PC-3 (cell line): ENCODE measurements at regions not wholly inside any gene's neighbourhood (a gene's known extent, or its start where the extent isn't known, plus 50 kb on each side); places are given as distances from the start of the nearest gene placed in this dataset.

Experiments
- ATAC-seq: fragments of 200-7000 bp; cut with Tn5 transposase; 2 replicates; pipeline ENCODE4 v1.9.1; 2020; ENCODE audit warnings: mild to moderate bottlenecking, moderate library complexity
- BruUV-seq: library from RNA; stranded (reverse); fragments of 400-500 nt; replicated peaks from 2 replicates; lab custom pipeline; 2021; lab: Mats Ljungman, UMichigan
- CTCF ChIA-PET: fragments of 300-600 bp; sonication (Branson Sonifier 250); formaldehyde crosslinking; loops from one replicate; lab custom pipeline; 2022; ENCODE audit warnings: antibody characterized with exemption; lab: Charles Lee
- POLR2A ChIA-PET: fragments of 300-600 bp; sonication (Branson Sonifier 250); formaldehyde crosslinking; loops from one replicate; lab custom pipeline; 2022; ENCODE audit warnings: antibody characterized with exemption; ENCODE audit not compliant: unreplicated experiment; lab: Charles Lee
- DNase-seq: peaks from one replicate; pipeline ENCODE4 v3.0.0-alpha.2; 2015
- H2AFZ ChIP-seq: fragments of 300-600 bp; sonication (generic); 2 replicates; pipeline ENCODE4 v1.6.0; 2016; ENCODE audit warnings: antibody characterized with exemption, low read length
- H3F3A ChIP-seq: fragments of 300-600 bp; sonication (generic); one replicate; pipeline ENCODE4 v1.6.0; 2017; ENCODE audit warnings: antibody characterized with exemption, low read length, control low read depth, mild to moderate bottlenecking; ENCODE audit not compliant: unreplicated experiment
- H3K27ac ChIP-seq: fragments of 300-600 bp; sonication (generic); 2 replicates; pipeline ENCODE4 v1.5.1; 2016; ENCODE audit warnings: mild to moderate bottlenecking, low read length
- H3K27me3 ChIP-seq: fragments of 300-600 bp; sonication (generic); 2 replicates; pipeline ENCODE4 v1.6.1; 2016; ENCODE audit warnings: low read length, mixed read lengths
- H3K36me3 ChIP-seq: fragments of 300-600 bp; sonication (generic); 2 replicates; pipeline ENCODE4 v1.6.1; 2016; ENCODE audit warnings: low read depth, mixed run types, low read length, mixed read lengths
- H3K4me1 ChIP-seq: fragments of 300-600 bp; sonication (generic); 2 replicates; pipeline ENCODE4 v1.5.1; 2016; ENCODE audit warnings: low read length; ENCODE audit not compliant: insufficient read depth
- H3K4me2 ChIP-seq: fragments of 300-600 bp; sonication (generic); 2 replicates; pipeline ENCODE4 v1.6.0; 2016; ENCODE audit warnings: low read length
- H3K4me3 ChIP-seq: fragments of 300-600 bp; sonication (generic); 2 replicates; pipeline ENCODE4 v1.5.1; 2016; ENCODE audit warnings: mild to moderate bottlenecking, low read length, mixed read lengths
- H3K79me2 ChIP-seq: fragments of 300-600 bp; sonication (generic); 2 replicates; pipeline ENCODE4 v1.6.1; 2017; ENCODE audit warnings: low read length, mixed read lengths
- H3K9ac ChIP-seq: fragments of 300-600 bp; sonication (generic); 2 replicates; pipeline ENCODE4 v1.6.0; 2016; ENCODE audit warnings: mild to moderate bottlenecking, low read length
- H3K9me2 ChIP-seq: fragments of 300-600 bp; sonication (generic); replicated peaks from 2 replicates; pipeline ENCODE4 v1.6.1; 2016; ENCODE audit warnings: mixed run types, low read length, mixed read lengths
- H3K9me3 ChIP-seq: fragments of 300-600 bp; sonication (generic); 2 replicates; pipeline ENCODE4 v1.6.1; 2016; ENCODE audit warnings: low read length, mixed read lengths
- H4K20me1 ChIP-seq: fragments of 300-600 bp; sonication (generic); 2 replicates; pipeline ENCODE4 v1.6.1; 2016; ENCODE audit warnings: low read length, mixed read lengths
- EZH2 ChIP-seq: fragments of 300-600 bp; sonication (generic); IDR thresholded peaks from one replicate; pipeline ENCODE4 v1.6.1; 2017; ENCODE audit warnings: antibody characterized with exemption, mild to moderate bottlenecking, low read length; ENCODE audit not compliant: unreplicated experiment
- EZH2phosphoT487 ChIP-seq: fragments of 300-600 bp; sonication (generic); IDR thresholded peaks from 2 replicates; pipeline ENCODE4 v1.6.1; 2018; ENCODE audit warnings: mild to moderate bottlenecking, antibody characterized with exemption, low read length, borderline replicate concordance
- intact Hi-C: fragments of 100-400 bp; cut with micrococcal nuclease; formaldehyde crosslinking; loops from 2 replicates; pipeline ENCODE4 v1.9.0; 2023
- TF ChIP-seq, protein P1 (sequence below): fragments of 300-600 bp; sonication (generic); conservative IDR thresholded peaks from 2 replicates; pipeline ENCODE4 v1.5.1; 2017; ENCODE audit warnings: antibody characterized with exemption, low read depth, mild to moderate bottlenecking, low read length

DNA sequence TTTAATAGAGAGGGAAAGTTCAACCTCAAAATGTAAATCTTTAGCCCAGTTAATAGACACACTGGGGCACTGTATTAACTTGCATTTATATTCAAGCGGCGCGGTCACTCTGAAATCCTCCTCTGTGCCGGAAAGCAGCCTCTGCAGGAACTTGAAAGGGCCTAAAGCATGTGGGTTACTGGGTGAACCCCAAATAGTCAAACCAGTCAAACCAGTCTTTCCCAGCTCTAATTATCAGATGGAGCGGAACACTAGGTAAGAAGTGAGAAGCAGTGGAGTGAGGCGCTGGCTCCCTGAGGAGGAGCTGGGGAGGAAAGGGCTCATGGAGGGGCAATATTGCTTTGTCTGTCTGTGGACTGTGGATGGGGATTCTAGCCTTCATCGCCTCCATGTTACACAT lies 531.3 kb downstream of the QKI start:
- H3K4me1 ChIP-seq = no peaks in the 10 kb centered on the region
- ATAC-seq (no peak), DNase-seq (no peak)
- ChIA-PET CTCF (no interaction called here), POLR2A (no interaction called here)
- no peaks in the 10 kb centered on the region for H3F3A ChIP-seq
- H3K4me2 ChIP-seq = no peak overlapping the region
- no TSS peak for BruUV-seq
- H3K9ac ChIP-seq = no peak overlapping the region
- H2AFZ ChIP-seq = no peak overlapping the region
- no peaks in the 10 kb centered on the region for H3K9me2 ChIP-seq
- intact Hi-C loops = no loop called here
- no peaks in the 10 kb centered on the region for H3K79me2 ChIP-seq
- TF ChIP-seq EZH2 (no peak), EZH2phosphoT487 (no peak)
- TF ChIP-seq, protein P1, sequence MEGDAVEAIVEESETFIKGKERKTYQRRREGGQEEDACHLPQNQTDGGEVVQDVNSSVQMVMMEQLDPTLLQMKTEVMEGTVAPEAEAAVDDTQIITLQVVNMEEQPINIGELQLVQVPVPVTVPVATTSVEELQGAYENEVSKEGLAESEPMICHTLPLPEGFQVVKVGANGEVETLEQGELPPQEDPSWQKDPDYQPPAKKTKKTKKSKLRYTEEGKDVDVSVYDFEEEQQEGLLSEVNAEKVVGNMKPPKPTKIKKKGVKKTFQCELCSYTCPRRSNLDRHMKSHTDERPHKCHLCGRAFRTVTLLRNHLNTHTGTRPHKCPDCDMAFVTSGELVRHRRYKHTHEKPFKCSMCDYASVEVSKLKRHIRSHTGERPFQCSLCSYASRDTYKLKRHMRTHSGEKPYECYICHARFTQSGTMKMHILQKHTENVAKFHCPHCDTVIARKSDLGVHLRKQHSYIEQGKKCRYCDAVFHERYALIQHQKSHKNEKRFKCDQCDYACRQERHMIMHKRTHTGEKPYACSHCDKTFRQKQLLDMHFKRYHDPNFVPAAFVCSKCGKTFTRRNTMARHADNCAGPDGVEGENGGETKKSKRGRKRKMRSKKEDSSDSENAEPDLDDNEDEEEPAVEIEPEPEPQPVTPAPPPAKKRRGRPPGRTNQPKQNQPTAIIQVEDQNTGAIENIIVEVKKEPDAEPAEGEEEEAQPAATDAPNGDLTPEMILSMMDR = no peak
- H3K27me3 ChIP-seq = peaks cover 7% of the 10 kb centered on the region; the same call in 1 of the 2 replicates
- no peaks in the 10 kb centered on the region for H4K20me1 ChIP-seq
- H3K4me3 ChIP-seq = no peak overlapping the region
- no peaks in the 10 kb centered on the region for H3K36me3 ChIP-seq
- H3K9me3 ChIP-seq = no peaks in the 10 kb centered on the region
- H3K27ac ChIP-seq = no peak overlapping the region

DNA sequence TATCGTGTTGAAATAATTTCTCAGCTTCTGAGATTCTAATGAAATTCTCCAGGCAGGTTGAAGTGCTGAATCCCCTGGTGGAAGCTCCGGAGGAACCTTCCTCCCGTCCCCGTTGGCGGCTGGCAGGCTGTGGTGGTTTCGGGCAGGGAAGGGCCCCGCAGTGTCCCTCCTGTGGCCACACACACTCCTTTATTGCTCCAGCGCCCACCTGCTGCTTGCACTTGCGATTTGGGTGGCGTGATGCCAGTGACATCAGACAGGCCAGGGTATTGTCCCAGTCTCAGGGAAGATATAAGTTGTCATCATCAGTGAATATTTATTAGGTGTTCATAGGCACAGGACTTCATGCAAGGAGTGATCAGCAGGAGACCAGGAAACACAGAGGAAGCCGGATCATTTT lies 530.4 kb downstream of the QKI start:
- TF ChIP-seq EZH2 (no peak), EZH2phosphoT487 (no peak)
- TF ChIP-seq, protein P1 = no peak
- Histone ChIP-seq H3K4me2 (no peak overlapping the region), H3K9ac (no peak overlapping the region), H3K9me2 (no peaks in the 10 kb centered on the region), H3K27ac (no peak overlapping the region), H4K20me1 (no peaks in the 10 kb centered on the region), H3K4me3 (no peak overlapping the region), H3K27me3 (peaks cover 7% of the 10 kb centered on the region; the same call in 1 of the 2 replicates), H3K9me3 (no peaks in the 10 kb centered on the region), H2AFZ (no peak overlapping the region), H3K4me1 (no peaks in the 10 kb centered on the region), H3K36me3 (no peaks in the 10 kb centered on the region), H3F3A (no peaks in the 10 kb centered on the region), H3K79me2 (no peaks in the 10 kb centered on the region)
- no peak for ATAC-seq
- DNase-seq = no peak
- CTCF ChIA-PET = no interaction called here
- intact Hi-C loops = no loop called here
- BruUV-seq = no TSS peak
- POLR2A ChIA-PET = no interaction called here

DNA sequence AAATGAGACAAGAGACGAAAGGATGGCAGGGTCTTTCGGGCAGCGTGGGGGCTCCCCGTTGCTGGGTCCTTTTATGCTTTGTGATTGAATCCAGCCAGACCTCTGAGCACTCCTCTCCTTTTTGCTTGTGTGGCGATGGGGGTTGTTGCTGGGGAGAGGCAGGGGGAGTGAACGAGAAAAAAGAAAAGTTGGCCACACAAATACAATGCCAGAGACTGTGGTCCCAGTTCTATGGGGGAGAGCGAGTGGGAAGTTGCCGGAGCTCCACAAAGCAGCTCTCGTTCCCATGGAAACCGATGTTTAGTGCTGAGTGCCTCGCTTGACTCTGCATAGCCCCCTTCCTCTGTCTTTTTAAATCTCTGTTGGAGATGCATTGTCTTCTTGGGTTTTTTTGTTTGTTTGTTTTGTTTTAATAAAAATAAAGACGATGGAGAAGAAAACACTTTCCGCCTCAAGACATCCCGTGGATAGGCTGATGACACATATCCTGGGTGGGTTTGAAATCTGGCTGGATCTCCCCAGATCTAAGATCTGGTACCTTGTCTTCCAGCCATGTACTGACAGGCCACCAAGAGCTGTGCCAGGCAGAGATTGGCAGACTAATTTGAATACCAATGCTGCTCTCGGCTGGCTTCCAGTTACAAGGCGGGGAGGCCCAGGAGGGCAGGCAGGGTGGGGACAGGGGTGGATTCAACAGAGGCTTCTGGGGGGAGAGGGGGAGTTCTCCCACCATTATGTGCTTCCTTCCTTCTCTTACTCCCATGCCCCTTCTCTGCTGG lies 529.3 kb downstream of the QKI start:
- DNase-seq (no peak), ATAC-seq (no peak)
- Histone ChIP-seq H3K4me3 (no peak overlapping the region), H2AFZ (no peak overlapping the region), H3K9me2 (no peaks in the 10 kb centered on the region), H3K36me3 (no peaks in the 10 kb centered on the region), H3F3A (no peaks in the 10 kb centered on the region), H3K27me3 (peaks cover 7% of the 10 kb centered on the region; the same call in 1 of the 2 replicates), H3K4me1 (no peaks in the 10 kb centered on the region), H3K4me2 (no peak overlapping the region), H4K20me1 (no peaks in the 10 kb centered on the region), H3K27ac (no peak overlapping the region), H3K9me3 (no peaks in the 10 kb centered on the region), H3K79me2 (no peaks in the 10 kb centered on the region), H3K9ac (no peak overlapping the region)
- no peak for TF ChIP-seq EZH2phosphoT487
- TF ChIP-seq EZH2 = no peak
- TF ChIP-seq, protein P1 = no peak
- ChIA-PET POLR2A (no interaction called here), CTCF (no interaction called here)
- intact Hi-C loops = no loop called here
- no TSS peak for BruUV-seq
